Gastrocnemius medialis (tissue), 4 donors: ENCODE measurements at regions not wholly inside any gene's neighbourhood (a gene's known extent, or its start where the extent isn't known, plus 50 kb on each side); places are given as distances from the start of the nearest gene placed in this dataset.

Experiments
- CTCF ChIP-seq, 5 experiments: fragments of 450-650 bp in 3 of 5; fragments of 200-600 bp in 2 of 5; sonication (generic) in 2 of 5; IDR thresholded peaks in 4 of 5; conservative IDR thresholded peaks in 1 of 5; 1 replicate in 4 of 5; 2 replicates in 1 of 5; pipeline ENCODE4 v1.5.1; 2016 to 2019; ENCODE audit warnings: antibody characterized with exemption in 5 of 5, mild to moderate bottlenecking in 3 of 5, moderate library complexity in 3 of 5
- POLR2A ChIP-seq, 2 donors: fragments of 450-650 bp; IDR thresholded peaks; one replicate each; pipeline ENCODE4 v1.6.1; 2017; ENCODE audit warnings: antibody characterized with exemption in 2 of 2, mild to moderate bottlenecking in 2 of 2, moderate library complexity in 2 of 2

GRCh38 chr5:108548684-108549596, 167.0 kb upstream of the FBXL17 start:
- TF ChIP-seq CTCF (IDR thresholded peaks at IDR 0.05 in 4 of 5, conservative IDR thresholded peaks at IDR 0.05 in 1 of 5) = no peak
- no peak for TF ChIP-seq POLR2A (IDR thresholded peaks at IDR 0.05)
